Fibroblast of skin of abdomen (primary cell): ENCODE measurements at regions not wholly inside any gene's neighbourhood (a gene's known extent, or its start where the extent isn't known, plus 50 kb on each side); places are given as distances from the start of the nearest gene placed in this dataset.
"Not testable (repeated sequence)": the region's sequence is repeated elsewhere in the genome, so short reads cannot be mapped to it uniquely, and the experiment has no call there.

ENCODE experiments used
- DNase-seq: peaks from one replicate; pipeline ENCODE4 v3.0.0-alpha.2; 2013

DNA sequence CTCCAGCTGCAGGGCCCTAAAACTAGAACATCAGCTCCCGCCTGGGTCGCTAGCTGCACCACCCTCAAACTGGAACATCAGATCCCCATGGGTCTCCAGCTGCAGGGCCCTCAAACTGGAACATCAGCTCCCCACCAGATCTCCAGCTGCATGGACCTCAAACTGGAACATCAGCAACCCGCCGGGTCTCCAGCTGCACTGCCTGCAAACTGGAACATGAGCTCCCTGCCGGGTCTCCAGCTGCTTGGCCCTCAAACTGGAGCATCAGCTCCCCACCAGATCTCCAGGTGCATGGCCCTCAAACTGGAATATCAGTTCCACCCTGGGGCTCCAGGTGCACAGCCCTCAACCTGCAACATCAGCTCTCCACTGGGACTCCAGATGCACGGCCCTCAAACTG, 82.7 kb downstream of the TFRC start:
- DNase-seq: not testable (repeated sequence)

- not testable (repeated sequence) for DNase-seq
These were observed 85.6 kb downstream of the TFRC start for GRCh38 chr3:195996314-195996713.

DNA sequence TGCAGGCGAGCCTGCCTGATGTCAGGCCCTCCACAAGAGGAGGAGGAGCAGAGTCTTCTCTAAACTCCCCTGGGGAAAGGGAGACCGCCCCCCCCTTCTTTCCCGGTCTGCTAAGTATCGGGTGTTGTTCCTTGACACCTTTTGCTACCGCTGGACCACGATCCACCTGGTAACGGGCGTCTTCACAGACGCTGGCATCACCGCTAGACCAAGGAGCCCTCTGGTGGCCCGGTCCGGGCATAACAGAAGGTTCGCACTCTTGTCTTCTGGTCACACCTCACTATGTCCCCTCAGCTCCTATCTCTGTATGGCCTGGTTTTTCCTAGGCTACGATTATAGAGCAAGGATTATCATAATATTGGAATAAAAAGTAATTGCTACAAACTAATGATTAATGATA, 86.0 kb upstream of the TNK2 start:
- peak; percentile 14 for DNase-seq

DNA sequence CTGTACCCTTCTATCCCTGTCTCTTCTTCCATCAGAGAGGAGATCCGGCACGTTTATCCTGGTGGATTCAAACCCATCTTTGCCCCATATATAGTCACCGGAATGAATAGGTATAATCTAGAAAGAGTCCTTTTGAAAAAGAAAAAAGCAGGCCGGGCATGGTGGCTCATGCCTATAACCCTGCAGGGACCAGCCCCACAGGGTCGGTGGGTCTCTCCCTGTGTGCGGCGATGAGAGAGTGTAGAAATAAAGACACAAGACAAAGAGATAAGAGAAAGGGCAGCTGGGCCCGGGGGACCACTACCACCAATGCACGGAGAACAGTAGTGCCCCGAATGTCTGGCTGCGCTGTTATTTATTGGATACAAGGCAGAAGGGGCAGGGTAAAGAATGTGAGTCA, 85.3 kb upstream of the TNK2 start:
- not testable (repeated sequence) for DNase-seq

DNA sequence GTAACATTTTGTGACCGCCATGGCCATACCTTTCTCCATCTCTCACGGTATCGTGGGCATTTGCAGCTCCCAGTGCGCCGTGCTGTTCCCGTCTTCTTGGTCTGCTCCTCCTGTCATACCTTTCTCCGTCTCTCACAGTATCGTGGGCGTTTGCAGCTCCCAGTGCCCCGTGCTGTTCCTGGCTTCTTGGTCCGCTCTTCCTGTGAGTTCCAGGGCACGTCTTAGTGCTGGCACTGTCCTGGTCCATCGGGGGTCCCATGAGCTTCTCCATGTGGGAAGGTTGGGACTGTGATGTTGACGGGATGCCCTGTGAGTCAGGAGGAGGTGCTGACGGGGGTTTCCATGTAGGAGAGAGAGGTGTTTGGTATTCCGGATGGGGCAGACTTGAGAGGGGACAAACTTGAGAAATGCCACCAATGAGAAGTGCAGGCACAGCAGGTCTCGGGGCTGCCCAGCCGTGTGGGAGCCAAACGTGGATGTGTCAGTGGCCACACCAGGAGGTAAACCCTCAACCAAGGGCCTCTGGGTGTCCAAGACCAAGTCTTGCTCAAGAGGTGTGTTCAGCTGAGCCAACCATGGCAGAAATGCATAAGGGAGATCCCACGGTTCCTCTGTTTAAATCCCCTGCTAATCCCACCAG, 84.7 kb upstream of the TNK2 start:
- DNase-seq: not testable (repeated sequence)

DNA sequence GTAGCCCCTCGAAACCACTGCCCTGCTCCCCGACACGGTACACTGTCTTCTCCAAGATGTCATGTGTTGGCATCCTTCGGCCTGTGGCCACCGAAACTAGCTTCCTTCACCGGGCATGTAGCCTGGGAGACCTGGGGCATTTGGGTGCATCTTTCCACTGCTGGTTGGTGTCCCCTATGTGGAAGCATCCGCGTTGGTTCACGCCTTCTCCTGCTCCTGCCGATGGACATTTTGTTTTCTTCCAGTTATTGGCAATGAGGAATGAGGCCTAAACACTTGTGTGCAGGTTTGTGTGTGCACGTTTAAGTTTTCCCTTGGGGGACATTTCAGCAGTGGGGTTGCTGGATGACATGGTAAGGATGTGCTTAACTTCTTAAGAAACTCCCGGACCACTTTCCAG, 83.6 kb upstream of the TNK2 start:
- DNase-seq: not testable (repeated sequence)

- DNase-seq: not testable (repeated sequence)
These were observed 82.9 kb upstream of the TNK2 start for GRCh38 chr3:195991243-195991642.

GRCh38 chr3:195990841-195991174, 82.5 kb upstream of the TNK2 start:
- not testable (repeated sequence) for DNase-seq

DNA sequence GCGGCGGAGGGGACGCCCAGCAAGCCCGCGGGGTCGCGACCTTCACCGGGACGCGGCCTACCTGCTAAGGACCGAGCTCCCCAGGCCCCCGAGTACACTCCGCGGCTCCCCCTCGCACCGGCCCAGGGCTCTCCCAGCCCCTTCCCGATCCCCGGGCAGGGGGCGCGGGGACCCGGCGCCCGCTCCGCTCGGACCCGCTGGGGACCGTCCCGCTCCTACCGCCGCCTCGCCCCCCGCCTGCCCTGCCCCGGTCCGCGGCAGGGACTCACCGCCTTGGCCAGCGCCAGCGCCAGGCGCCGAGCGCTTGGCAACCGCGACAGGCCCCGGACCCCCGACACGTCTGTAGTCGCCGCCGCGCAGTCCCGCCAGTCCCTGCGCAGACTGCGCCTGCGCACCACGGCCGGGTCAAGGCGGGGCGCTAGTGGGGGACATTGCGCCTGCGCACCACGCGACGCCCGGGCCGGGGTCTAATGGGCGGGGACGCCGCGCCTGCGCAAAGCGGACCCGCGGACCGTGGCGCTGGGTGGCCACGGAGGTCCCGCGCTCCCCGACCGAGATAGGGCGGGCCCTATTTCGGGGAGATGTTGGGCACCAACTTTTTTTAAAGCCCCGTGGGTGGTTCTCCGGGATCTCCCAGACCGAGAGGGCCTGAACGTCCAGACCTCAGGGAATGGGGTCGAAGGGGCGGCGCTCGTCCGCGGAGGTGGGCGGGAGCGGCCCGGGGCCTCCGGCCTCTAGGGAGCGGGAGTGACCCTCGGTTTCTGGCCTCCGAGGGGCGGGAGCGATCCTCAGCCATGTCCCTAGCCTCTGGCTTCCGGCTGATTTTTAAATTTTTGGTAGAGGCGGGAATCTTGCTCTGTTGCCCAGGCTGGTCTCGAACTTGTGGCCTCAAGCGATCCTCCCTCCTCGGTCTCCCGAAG, 81.8 kb upstream of the TNK2 start:
- peak; percentile 84 for DNase-seq

GRCh38 chr3:195989197-195989920, 81.0 kb upstream of the TNK2 start:
- not testable (repeated sequence) for DNase-seq

GRCh38 chr3:195988764-195989163, 80.4 kb upstream of the TNK2 start:
- not testable (repeated sequence) for DNase-seq

DNA sequence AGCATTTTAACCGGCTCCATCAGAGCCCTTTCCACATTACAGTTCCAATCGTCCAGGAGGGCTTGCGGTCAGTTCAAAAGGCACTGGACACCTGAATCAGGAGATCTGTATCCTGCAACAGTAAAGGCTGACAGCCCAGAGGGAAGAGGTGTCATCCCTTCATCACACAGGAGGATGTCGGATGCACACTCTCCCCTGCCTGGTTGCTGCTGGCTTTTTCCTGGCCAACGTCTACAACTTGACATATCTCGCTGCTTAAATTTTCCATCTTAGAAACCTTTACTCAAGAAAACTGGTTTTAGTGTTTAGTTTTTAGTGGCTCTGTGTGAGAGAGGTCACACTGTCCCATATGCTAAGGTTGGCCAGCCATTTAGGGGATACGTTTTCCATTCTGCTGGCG, 78.7 kb upstream of the TNK2 start:
- not testable (repeated sequence) for DNase-seq

GRCh38 chr3:195986576-195986975, 78.2 kb upstream of the TNK2 start:
- not testable (repeated sequence) for DNase-seq

DNA sequence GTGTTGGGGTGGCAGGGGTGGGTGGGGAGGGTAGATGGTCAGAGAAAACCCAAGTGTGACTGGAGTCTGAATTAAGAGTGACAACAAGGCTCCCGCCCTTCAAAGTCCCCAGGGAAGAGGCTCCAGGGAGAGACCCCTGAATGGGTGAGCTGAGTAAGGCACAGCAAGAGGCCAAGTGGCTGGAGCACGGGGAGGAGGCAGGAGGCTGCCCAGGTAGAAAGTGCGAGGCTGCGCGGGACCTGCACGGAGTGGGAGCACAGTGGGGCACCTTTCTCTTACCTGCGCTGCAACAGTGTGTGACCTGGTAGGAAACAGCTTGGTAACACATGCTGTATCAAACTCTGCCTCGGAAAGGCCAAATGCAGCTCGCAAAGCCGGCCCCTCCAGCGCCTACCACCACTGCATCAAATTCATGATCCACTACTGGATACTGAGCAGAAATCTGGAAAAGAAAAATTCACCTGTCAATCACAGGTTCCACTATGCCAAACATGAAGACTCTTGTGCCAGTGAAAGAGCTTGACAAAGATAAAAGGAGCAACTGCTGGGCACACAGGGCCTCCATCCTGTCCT, 77.1 kb upstream of the TNK2 start:
- not testable (repeated sequence) for DNase-seq

GRCh38 chr3:195984392-195985030, 76.2 kb upstream of the TNK2 start:
- not testable (repeated sequence) for DNase-seq

- DNase-seq: not testable (repeated sequence)
These were observed 75.5 kb upstream of the TNK2 start for GRCh38 chr3:195983880-195984279.

GRCh38 chr3:195982754-195983153, 74.4 kb upstream of the TNK2 start:
- DNase-seq: not testable (repeated sequence)

DNA sequence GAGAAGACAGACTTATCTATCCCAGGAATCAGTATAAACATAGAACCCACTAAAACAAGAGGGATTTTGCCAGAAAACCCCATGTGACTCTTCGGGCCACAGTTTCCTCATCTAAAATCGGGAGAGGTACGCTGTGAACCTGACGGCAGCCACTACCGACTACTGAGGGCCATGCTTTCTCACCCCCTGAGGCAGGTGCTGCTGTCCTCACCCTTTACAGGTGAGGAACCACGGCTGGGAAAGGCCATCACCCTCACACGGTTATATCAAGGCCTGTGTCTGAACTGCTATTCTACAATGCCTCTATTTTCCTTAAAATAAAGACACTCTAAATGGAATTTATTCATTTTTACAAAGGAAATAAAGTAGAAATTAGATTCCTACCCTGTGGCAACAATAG, 73.4 kb upstream of the TNK2 start:
- DNase-seq: not testable (repeated sequence)

DNA sequence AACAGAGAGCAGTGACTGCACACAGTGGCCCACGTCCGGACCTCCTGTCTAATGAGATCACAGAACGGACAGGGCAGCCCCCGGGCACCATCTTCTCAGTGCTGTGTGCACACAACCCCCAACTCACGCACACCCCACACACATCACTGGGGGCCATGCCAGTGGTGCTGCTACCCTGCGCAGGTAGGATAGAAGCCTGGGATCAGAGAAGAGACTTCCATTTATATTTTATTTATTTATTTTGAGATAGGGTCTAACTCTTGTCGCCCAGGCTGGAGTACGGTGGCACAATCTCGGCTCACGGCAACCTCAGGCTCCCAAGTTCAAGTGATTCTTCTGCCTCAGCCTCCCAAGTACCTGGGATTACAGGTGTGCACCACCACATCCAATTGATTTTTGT, 71.5 kb upstream of the TNK2 start:
- DNase-seq: not testable (repeated sequence)

- DNase-seq: not testable (repeated sequence)
These were observed 70.2 kb upstream of the TNK2 start for GRCh38 chr3:195978585-195978984.

- DNase-seq: not testable (repeated sequence)
These were observed 68.5 kb upstream of the TNK2 start for GRCh38 chr3:195976876-195977275.

- not testable (repeated sequence) for DNase-seq
These were observed 65.9 kb upstream of the TNK2 start for GRCh38 chr3:195974281-195974680.
